K562 (cell line): ENCODE measurements at regions not wholly inside any gene's neighbourhood (a gene's known extent, or its start where the extent isn't known, plus 50 kb on each side); places are given as distances from the start of the nearest gene placed in this dataset.

Experiments
- JUN ChIP-seq, 2 experiments: sonication (generic) in 1 of 2; formaldehyde crosslinking in 1 of 2; IDR thresholded peaks; 2 replicates each; pipeline versions ENCODE4 v1.6.1 to v1.8.0; 2012 to 2022; ENCODE audit warnings: borderline replicate concordance in 2 of 2, mild to moderate bottlenecking in 2 of 2, improper control_type of control experiment in 1 of 2, low read depth in 1 of 2, low read length in 1 of 2, missing genetic modification reagents in 1 of 2
- NFXL1 ChIP-seq: fragments of 450-650 bp; formaldehyde crosslinking; IDR thresholded peaks from 2 replicates; pipeline ENCODE4 v1.4.0; 2021; ENCODE audit warnings: mild to moderate bottlenecking
- NFYB ChIP-seq: IDR thresholded peaks from 2 replicates; pipeline ENCODE4 v1.6.1; 2011; ENCODE audit warnings: mild to moderate bottlenecking, moderate library complexity; ENCODE audit not compliant: insufficient read length; ENCODE audit errors: extremely low read depth
- PBX2 ChIP-seq, 2 experiments: IDR thresholded peaks in 1 of 2; conservative IDR thresholded peaks in 1 of 2; 2 replicates each; pipeline ENCODE4 v1.6.1; 2016; ENCODE audit warnings: low read depth in 2 of 2, mild to moderate bottlenecking in 1 of 2, missing compliant biosample characterization in 1 of 2, missing genetic modification characterization in 1 of 2, moderate library complexity in 1 of 2
- RBM22 ChIP-seq: fragments of 200-400 bp; formaldehyde crosslinking; IDR thresholded peaks from 2 replicates; pipeline ENCODE4 v1.6.1; 2018; ENCODE audit warnings: low read length, low read depth; ENCODE audit not compliant: poor library complexity, severe bottlenecking
- SIN3B ChIP-seq: fragments of 450-650 bp; IDR thresholded peaks from 2 replicates; pipeline ENCODE4 v1.6.1; 2017; ENCODE audit warnings: low read depth, mild to moderate bottlenecking, moderate library complexity
- ZNF12 ChIP-seq: sonication (generic); formaldehyde crosslinking; IDR thresholded peaks from 2 replicates; pipeline ENCODE4 v1.4.0; 2020; ENCODE audit warnings: mild to moderate bottlenecking, missing genetic modification reagents
- ZNF445 ChIP-seq: fragments of 250-450 bp; sonication (Bioruptor Pico); IDR thresholded peaks from 2 replicates; pipeline ENCODE4 v1.4.0; 2020; ENCODE audit warnings: low read depth, mild to moderate bottlenecking, moderate library complexity
- TF ChIP-seq, protein P1 (sequence below), 3 experiments: IDR thresholded peaks in 2 of 3; conservative IDR thresholded peaks in 1 of 3; 2 replicates each; pipeline ENCODE4 v1.5.1; 2011 to 2012; ENCODE audit warnings: low read length in 3 of 3, mild to moderate bottlenecking in 3 of 3, control low read depth in 2 of 3, improper control_type of control experiment in 1 of 3, inconsistent platforms in 1 of 3, low read depth in 1 of 3, mixed read lengths in 1 of 3, moderate library complexity in 1 of 3; ENCODE audit not compliant: insufficient read depth in 2 of 3

GRCh38 chr4:27305246-27305645 lies 444.6 kb downstream of the STIM2 start:
- TF ChIP-seq SIN3B (no peak), ZNF445 (CRISPR knock-in tag) (no peak), RBM22 (no peak), PBX2 (CRISPR knock-in tag; IDR thresholded peaks at IDR 0.05; ENCODE audit: low read depth) (no peak), PBX2 (tag; conservative IDR thresholded peaks at IDR 0.05; ENCODE audit: low read depth) (no peak), ZNF12 (CRISPR knock-in tag) (no peak), NFXL1 (no peak), NFYB (no peak), JUN (IDR thresholded peaks at IDR 0.05; ENCODE audit: borderline replicate concordance, low read depth, low read length) (no peak), JUN (CRISPR knock-in tag; IDR thresholded peaks at IDR 0.05; ENCODE audit: borderline replicate concordance) (no peak)
- TF ChIP-seq, protein P1, sequence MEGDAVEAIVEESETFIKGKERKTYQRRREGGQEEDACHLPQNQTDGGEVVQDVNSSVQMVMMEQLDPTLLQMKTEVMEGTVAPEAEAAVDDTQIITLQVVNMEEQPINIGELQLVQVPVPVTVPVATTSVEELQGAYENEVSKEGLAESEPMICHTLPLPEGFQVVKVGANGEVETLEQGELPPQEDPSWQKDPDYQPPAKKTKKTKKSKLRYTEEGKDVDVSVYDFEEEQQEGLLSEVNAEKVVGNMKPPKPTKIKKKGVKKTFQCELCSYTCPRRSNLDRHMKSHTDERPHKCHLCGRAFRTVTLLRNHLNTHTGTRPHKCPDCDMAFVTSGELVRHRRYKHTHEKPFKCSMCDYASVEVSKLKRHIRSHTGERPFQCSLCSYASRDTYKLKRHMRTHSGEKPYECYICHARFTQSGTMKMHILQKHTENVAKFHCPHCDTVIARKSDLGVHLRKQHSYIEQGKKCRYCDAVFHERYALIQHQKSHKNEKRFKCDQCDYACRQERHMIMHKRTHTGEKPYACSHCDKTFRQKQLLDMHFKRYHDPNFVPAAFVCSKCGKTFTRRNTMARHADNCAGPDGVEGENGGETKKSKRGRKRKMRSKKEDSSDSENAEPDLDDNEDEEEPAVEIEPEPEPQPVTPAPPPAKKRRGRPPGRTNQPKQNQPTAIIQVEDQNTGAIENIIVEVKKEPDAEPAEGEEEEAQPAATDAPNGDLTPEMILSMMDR (IDR thresholded peaks at IDR 0.05 in 2 of 3, conservative IDR thresholded peaks at IDR 0.05 in 1 of 3; ENCODE audit: insufficient read depth in 2 of 3, low read depth in 1 of 3, low read length in 3 of 3): no peak
